ENCODE measurements at regions not wholly inside any gene's neighbourhood (a gene's known extent, or its start where the extent isn't known, plus 50 kb on each side); places are given as distances from the start of the nearest gene placed in this dataset.
"Not testable (repeated sequence)": the region's sequence is repeated elsewhere in the genome, so short reads cannot be mapped to it uniquely, and the experiment has no call there.

DNA sequence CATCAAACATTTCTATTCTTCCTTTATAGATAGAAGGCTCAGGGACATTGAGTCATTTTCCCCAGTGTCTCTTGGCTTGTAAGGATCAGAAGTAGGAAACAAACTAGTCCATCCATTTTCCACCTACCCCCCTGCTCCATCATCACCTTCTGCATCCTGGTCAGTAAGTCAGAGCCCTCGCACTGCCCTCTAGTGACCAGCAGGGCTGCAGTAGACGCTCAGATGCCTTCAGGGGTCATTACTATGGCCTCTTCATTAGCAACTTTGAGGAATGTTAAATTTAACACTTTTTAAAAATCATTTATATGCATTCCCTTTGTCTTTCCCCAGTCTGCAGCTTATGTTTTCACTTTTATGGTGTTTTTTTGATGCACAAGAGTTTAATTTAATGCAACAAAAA, 228.4 kb upstream of the PRSS1 start:
- CTCF ChIA-PET; intact Hi-C loops (cut with micrococcal nuclease; ENCODE audit: unreplicated experiment); H3K27ac ChIP-seq (ENCODE audit: low read depth, low read length, poor library complexity, severe bottlenecking); H3K4me3 ChIP-seq (ENCODE audit: low read depth, low read length, poor library complexity, severe bottlenecking); BruUV-seq (replicated peaks); DNase-seq (ENCODE audit: low spot score); H3K36me3 ChIP-seq (ENCODE audit: insufficient read depth, low read length, poor library complexity, severe bottlenecking); H3K9me3 ChIP-seq (ENCODE audit: low read depth, low read length, poor library complexity, severe bottlenecking); H3K4me1 ChIP-seq (ENCODE audit: insufficient read depth, low read length, poor library complexity, severe bottlenecking); POLR2A ChIA-PET (ENCODE audit: low non-redundant PET): not testable (repeated sequence)
- TF ChIP-seq, protein P1, sequence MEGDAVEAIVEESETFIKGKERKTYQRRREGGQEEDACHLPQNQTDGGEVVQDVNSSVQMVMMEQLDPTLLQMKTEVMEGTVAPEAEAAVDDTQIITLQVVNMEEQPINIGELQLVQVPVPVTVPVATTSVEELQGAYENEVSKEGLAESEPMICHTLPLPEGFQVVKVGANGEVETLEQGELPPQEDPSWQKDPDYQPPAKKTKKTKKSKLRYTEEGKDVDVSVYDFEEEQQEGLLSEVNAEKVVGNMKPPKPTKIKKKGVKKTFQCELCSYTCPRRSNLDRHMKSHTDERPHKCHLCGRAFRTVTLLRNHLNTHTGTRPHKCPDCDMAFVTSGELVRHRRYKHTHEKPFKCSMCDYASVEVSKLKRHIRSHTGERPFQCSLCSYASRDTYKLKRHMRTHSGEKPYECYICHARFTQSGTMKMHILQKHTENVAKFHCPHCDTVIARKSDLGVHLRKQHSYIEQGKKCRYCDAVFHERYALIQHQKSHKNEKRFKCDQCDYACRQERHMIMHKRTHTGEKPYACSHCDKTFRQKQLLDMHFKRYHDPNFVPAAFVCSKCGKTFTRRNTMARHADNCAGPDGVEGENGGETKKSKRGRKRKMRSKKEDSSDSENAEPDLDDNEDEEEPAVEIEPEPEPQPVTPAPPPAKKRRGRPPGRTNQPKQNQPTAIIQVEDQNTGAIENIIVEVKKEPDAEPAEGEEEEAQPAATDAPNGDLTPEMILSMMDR (conservative IDR thresholded peaks at IDR 0.05; ENCODE audit: low read depth, low read length) = peak; percentile 37
- peaks cover 14% of the 10 kb centered on the region for H3K27me3 ChIP-seq (replicated peaks; ENCODE audit: insufficient read depth, low read depth, low read length, poor library complexity)

DNA sequence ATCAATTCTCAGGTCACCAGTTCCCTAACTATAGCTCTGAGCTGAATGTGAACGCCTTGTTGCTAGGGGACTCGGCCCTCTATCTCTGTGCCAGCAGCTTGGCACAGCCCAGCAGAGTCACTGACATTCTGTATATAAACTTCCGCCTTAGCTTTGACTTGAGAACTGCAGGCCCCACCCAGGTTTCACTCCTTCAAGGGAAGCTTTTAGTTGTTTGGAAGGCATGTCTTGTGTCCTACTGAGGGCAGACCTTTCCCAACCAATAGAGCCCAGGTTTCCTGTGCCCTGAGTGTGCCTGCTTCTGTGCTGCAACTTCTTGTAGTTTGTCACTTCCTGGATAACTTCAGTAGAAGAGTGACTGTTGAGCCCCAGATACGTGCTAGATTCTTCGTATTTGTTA, 228.8 kb upstream of the PRSS1 start:
- CTCF ChIA-PET; H3K4me3 ChIP-seq (ENCODE audit: low read depth, low read length, poor library complexity, severe bottlenecking); H3K36me3 ChIP-seq (ENCODE audit: insufficient read depth, low read length, poor library complexity, severe bottlenecking); H3K27ac ChIP-seq (ENCODE audit: low read depth, low read length, poor library complexity, severe bottlenecking); POLR2A ChIA-PET (ENCODE audit: low non-redundant PET); intact Hi-C loops (cut with micrococcal nuclease; ENCODE audit: unreplicated experiment); H3K4me1 ChIP-seq (ENCODE audit: insufficient read depth, low read length, poor library complexity, severe bottlenecking); BruUV-seq (replicated peaks); DNase-seq (ENCODE audit: low spot score); H3K9me3 ChIP-seq (ENCODE audit: low read depth, low read length, poor library complexity, severe bottlenecking): not testable (repeated sequence)
- H3K27me3 ChIP-seq (replicated peaks; ENCODE audit: insufficient read depth, low read depth, low read length, poor library complexity) = peaks cover 12% of the 10 kb centered on the region

DNA sequence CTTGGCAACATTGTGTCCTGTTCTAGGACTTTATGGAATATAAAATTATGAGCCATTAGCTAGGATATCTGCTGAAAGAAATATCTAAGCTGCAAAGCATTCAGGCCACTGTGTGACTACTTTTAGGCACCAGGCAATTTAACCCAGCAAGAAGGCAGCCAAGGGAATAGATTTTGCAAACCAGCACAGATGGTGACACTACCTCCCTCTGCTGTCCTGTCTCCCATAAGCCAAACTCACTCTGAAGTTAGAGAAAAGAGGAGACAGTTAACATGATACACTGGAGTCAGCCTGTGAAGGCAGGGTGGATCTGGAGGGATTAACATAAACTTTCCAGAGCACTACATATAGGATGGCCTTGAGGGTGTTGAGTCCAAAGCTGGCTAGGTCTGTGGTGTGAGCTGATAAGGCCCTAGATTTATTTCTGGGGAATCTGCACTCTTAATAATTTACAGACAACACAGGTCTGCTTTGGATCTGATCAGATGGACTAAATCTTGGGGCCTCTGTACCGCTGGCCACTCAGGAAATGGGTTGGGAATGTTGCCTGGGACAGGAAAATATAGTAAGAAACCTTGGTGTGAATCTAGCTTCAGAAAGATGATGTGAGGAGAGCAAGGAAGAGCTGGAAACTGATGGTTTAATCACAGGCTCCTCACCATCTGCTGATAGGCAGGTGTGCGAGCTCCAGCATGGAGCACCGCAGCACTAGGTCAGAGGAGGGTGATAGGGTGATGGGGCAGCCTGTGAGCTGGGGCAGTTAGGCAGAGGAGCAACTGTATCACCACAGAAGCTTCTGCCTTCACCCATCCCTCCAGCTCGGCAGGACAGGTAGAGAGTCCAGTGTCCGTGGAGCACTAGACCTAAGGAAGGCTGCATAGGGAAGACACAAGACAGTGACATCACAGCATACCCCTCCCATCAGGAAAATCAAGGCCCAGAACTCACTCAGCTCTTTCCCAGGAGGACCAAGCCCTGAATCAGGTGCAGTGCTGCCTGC, 229.9 kb upstream of the PRSS1 start:
- no peak for DNase-seq (ENCODE audit: low spot score)
- no TSS peak for BruUV-seq (replicated peaks)
- no peak overlapping the region for H3K27ac ChIP-seq (ENCODE audit: low read depth, low read length, poor library complexity, severe bottlenecking)
- intact Hi-C loops (cut with micrococcal nuclease; ENCODE audit: unreplicated experiment) = no loop called here
- H3K4me3 ChIP-seq (ENCODE audit: low read depth, low read length, poor library complexity, severe bottlenecking) = no peak overlapping the region
- no peak for TF ChIP-seq EZH2 (IDR thresholded peaks at IDR 0.05; ENCODE audit: borderline replicate concordance, low read depth, low read length, poor library complexity, severe bottlenecking)
- TF ChIP-seq, protein P1 (conservative IDR thresholded peaks at IDR 0.05; ENCODE audit: low read depth, low read length) = no peak
- H3K36me3 ChIP-seq (ENCODE audit: insufficient read depth, low read length, poor library complexity, severe bottlenecking) = no peaks in the 10 kb centered on the region
- no peaks in the 10 kb centered on the region for H3K4me1 ChIP-seq (ENCODE audit: insufficient read depth, low read length, poor library complexity, severe bottlenecking)
- no peaks in the 10 kb centered on the region for H3K9me3 ChIP-seq (ENCODE audit: low read depth, low read length, poor library complexity, severe bottlenecking)
- ChIA-PET POLR2A (ENCODE audit: low non-redundant PET) (no interaction called here), CTCF (no interaction called here)
- H3K27me3 ChIP-seq (replicated peaks; ENCODE audit: insufficient read depth, low read depth, low read length, poor library complexity) = peaks cover 6% of the 10 kb centered on the region
